ENCODE measurements at regions not wholly inside any gene's neighbourhood (a gene's known extent, or its start where the extent isn't known, plus 50 kb on each side); places are given as distances from the start of the nearest gene placed in this dataset.

- TF ChIP-seq CTCF (IDR thresholded peaks at IDR 0.05) (no peak), POLR2A (IDR thresholded peaks at IDR 0.05) (no peak), POLR2AphosphoS5 (IDR thresholded peaks at IDR 0.05) (no peak)
These were observed 57.9 kb upstream of the GJB5 start for GRCh38 chr1:34696981-34697380.

Data from prostate gland (tissue), 2 donors.